Keratinocyte (primary cell): ENCODE measurements at regions not wholly inside any gene's neighbourhood (a gene's known extent, or its start where the extent isn't known, plus 50 kb on each side); places are given as distances from the start of the nearest gene placed in this dataset.

Experiments
- DNase-seq: peaks from one replicate; pipeline ENCODE4 v3.0.0-alpha.2; 2011; ENCODE audit warnings: low read depth, missing footprints, low spot score
- FAIRE-seq: peaks from 2 replicates; lab custom pipeline; 2011; peaks lifted over from hg19 to GRCh38; lab: Jason Lieb, UNC
- H2AFZ ChIP-seq: 2 replicates; pipeline ENCODE4 v1.6.0; 2012; ENCODE audit warnings: low read length, control low read depth, inconsistent platforms; ENCODE audit not compliant: control insufficient read depth
- H3K27ac ChIP-seq: 2 replicates; pipeline ENCODE4 v1.5.1; 2011; ENCODE audit warnings: low read length; ENCODE audit not compliant: control insufficient read depth, insufficient read depth
- H3K27me3 ChIP-seq: 3 replicates; pipeline ENCODE4 v1.6.0; 2011; ENCODE audit warnings: low read length; ENCODE audit not compliant: control insufficient read depth, insufficient read depth; ENCODE audit errors: extremely low read depth
- H3K36me3 ChIP-seq, 2 experiments: 2 replicates in 1 of 2; 3 replicates in 1 of 2; pipeline ENCODE4 v1.5.1; 2011; ENCODE audit warnings: low read length in 2 of 2, mild to moderate bottlenecking in 1 of 2; ENCODE audit not compliant: control insufficient read depth in 2 of 2, insufficient read depth in 2 of 2; ENCODE audit errors: extremely low read depth in 1 of 2
- H3K4me1 ChIP-seq: 3 replicates; pipeline ENCODE4 v1.5.1; 2011; ENCODE audit warnings: low read length; ENCODE audit not compliant: control insufficient read depth, insufficient read depth; ENCODE audit errors: extremely low read depth
- H3K4me2 ChIP-seq: 3 replicates; pipeline ENCODE4 v1.6.0; 2011; ENCODE audit warnings: low read depth, low read length; ENCODE audit not compliant: control insufficient read depth, insufficient read depth; ENCODE audit errors: extremely low read depth
- H3K4me3 ChIP-seq, 3 experiments: fragments of 200-600 bp in 1 of 3; sonication (generic) in 1 of 3; 2 replicates in 2 of 3; 3 replicates in 1 of 3; pipeline ENCODE4 v1.5.1; 2011 to 2016; ENCODE audit warnings: low read length in 3 of 3, mild to moderate bottlenecking in 3 of 3, control low read depth in 2 of 3, inconsistent platforms in 1 of 3, low read depth in 1 of 3, mixed read lengths in 1 of 3, mixed run types in 1 of 3, moderate library complexity in 1 of 3; ENCODE audit not compliant: control insufficient read depth in 2 of 3, insufficient read depth in 2 of 3; ENCODE audit errors: extremely low read depth in 1 of 3
- H3K79me2 ChIP-seq: 2 replicates; pipeline ENCODE4 v1.6.0; 2012; ENCODE audit warnings: low read length; ENCODE audit not compliant: control insufficient read depth, insufficient read depth
- H3K9ac ChIP-seq: 3 replicates; pipeline ENCODE4 v1.6.0; 2011; ENCODE audit warnings: low read length; ENCODE audit not compliant: control insufficient read depth, insufficient read depth; ENCODE audit errors: extremely low read depth
- H3K9me1 ChIP-seq: 3 replicates; pipeline ENCODE4 v1.6.0; 2011; ENCODE audit warnings: low read length; ENCODE audit not compliant: control insufficient read depth, insufficient read depth; ENCODE audit errors: extremely low read depth
- H3K9me3 ChIP-seq: 2 replicates; pipeline ENCODE4 v1.5.1; 2012; ENCODE audit warnings: low read depth, low read length; ENCODE audit not compliant: control insufficient read depth
- H4K20me1 ChIP-seq: 3 replicates; pipeline ENCODE4 v1.6.0; 2011; ENCODE audit warnings: low read length; ENCODE audit not compliant: control insufficient read depth, insufficient read depth; ENCODE audit errors: extremely low read depth
- EZH2 ChIP-seq: IDR thresholded peaks from one replicate; pipeline ENCODE4 v1.6.1; 2012; ENCODE audit warnings: inconsistent platforms, mild to moderate bottlenecking, low read length, moderate library complexity
- dilution Hi-C: fragments of 300-500 bp; cut with MboI; formaldehyde crosslinking; loops from one replicate; pipeline ENCODE4 v1.7.0; 2020; ENCODE audit warnings: low sequenced_read_pairs; ENCODE audit not compliant: extremely low pct_ligation_motif_present
- TF ChIP-seq, protein P1 (sequence below), 3 experiments: IDR thresholded peaks in 1 of 3; conservative IDR thresholded peaks in 1 of 3; optimal IDR thresholded peaks in 1 of 3; 2 replicates in 2 of 3; 3 replicates in 1 of 3; pipeline versions ENCODE3 to v1.5.1; 2011; ENCODE audit warnings: low read length in 3 of 3, mild to moderate bottlenecking in 3 of 3, moderate library complexity in 2 of 3, control low read depth in 1 of 3, inconsistent platforms in 1 of 3; ENCODE audit not compliant: insufficient read depth in 2 of 3; ENCODE audit errors: extremely low read depth in 1 of 3

DNA sequence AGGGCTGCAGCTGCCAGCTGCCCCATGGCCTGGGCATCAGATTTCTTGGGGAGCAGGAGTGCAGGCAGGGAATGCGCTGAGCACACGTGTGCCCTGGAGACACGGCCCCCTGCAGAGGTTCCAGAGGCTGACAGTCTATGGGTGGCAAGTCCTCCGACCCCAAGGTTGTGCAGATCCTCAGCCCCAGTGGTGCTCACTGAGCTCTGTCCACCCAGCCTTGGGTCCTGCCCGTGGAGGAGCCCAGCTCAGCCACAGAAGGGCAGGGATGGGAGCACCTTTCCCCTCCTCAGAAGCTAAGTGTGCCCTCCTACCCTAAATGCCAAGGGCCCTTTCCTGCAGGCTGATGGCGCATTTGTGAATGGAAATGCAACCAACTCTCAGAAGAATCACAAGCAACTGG lies 341.0 kb downstream of the IRX2 start:
- dilution Hi-C loops: no loop called here
- no peak overlapping the region for H3K9ac ChIP-seq
- H2AFZ ChIP-seq: no peak overlapping the region
- H4K20me1 ChIP-seq: no peaks in the 10 kb centered on the region
- no peaks in the 10 kb centered on the region for H3K4me1 ChIP-seq
- no peak for FAIRE-seq
- H3K4me2 ChIP-seq: no peak overlapping the region
- no peaks in the 10 kb centered on the region for H3K27me3 ChIP-seq
- peaks cover 4% of the 10 kb centered on the region for H3K9me3 ChIP-seq
- H3K36me3 ChIP-seq: no peaks in the 10 kb centered on the region
- H3K27ac ChIP-seq: no peak overlapping the region
- no peak for TF ChIP-seq EZH2
- TF ChIP-seq, protein P1, sequence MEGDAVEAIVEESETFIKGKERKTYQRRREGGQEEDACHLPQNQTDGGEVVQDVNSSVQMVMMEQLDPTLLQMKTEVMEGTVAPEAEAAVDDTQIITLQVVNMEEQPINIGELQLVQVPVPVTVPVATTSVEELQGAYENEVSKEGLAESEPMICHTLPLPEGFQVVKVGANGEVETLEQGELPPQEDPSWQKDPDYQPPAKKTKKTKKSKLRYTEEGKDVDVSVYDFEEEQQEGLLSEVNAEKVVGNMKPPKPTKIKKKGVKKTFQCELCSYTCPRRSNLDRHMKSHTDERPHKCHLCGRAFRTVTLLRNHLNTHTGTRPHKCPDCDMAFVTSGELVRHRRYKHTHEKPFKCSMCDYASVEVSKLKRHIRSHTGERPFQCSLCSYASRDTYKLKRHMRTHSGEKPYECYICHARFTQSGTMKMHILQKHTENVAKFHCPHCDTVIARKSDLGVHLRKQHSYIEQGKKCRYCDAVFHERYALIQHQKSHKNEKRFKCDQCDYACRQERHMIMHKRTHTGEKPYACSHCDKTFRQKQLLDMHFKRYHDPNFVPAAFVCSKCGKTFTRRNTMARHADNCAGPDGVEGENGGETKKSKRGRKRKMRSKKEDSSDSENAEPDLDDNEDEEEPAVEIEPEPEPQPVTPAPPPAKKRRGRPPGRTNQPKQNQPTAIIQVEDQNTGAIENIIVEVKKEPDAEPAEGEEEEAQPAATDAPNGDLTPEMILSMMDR (optimal IDR thresholded peaks at IDR 0.05 in 1 of 3, IDR thresholded peaks at IDR 0.05 in 1 of 3, conservative IDR thresholded peaks at IDR 0.05 in 1 of 3; ENCODE audit: extremely low read depth in 1 of 3, insufficient read depth in 2 of 3, low read length in 3 of 3): no peak
- DNase-seq: no peak
- H3K4me3 ChIP-seq: no peak overlapping the region
- H3K9me1 ChIP-seq: no peaks in the 10 kb centered on the region
- H3K79me2 ChIP-seq: no peaks in the 10 kb centered on the region

DNA sequence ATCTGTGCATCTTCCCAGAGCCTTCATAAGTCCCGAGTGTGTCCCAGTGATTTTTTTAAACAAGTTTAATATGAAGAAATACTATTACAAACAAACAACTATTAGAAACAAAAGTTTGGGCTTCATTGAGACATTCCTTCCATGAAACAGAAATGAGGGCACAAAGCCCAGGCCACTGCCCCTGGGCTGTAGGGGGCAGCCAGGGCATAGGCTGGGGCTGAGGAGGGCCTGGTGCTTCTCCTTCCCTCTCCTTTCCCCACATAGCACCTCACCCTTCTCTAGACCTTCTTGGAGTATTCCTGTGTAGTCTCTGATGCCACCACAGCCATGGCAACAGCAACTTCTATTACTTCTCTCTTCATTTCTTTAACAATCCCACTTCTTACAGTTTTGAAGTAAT lies 348.2 kb downstream of the IRX2 start:
- Histone ChIP-seq H3K4me1 (no peaks in the 10 kb centered on the region), H3K9me3 (no peaks in the 10 kb centered on the region), H3K36me3 (no peaks in the 10 kb centered on the region), H3K9ac (no peak overlapping the region), H3K4me3 (no peak overlapping the region), H4K20me1 (no peaks in the 10 kb centered on the region), H3K9me1 (no peaks in the 10 kb centered on the region), H3K4me2 (no peak overlapping the region), H3K27ac (no peak overlapping the region), H3K79me2 (no peaks in the 10 kb centered on the region), H2AFZ (no peak overlapping the region), H3K27me3 (no peaks in the 10 kb centered on the region)
- TF ChIP-seq, protein P1 (optimal IDR thresholded peaks at IDR 0.05 in 1 of 3, IDR thresholded peaks at IDR 0.05 in 1 of 3, conservative IDR thresholded peaks at IDR 0.05 in 1 of 3; ENCODE audit: extremely low read depth in 1 of 3, insufficient read depth in 2 of 3, low read length in 3 of 3): no peak
- TF ChIP-seq EZH2: no peak
- FAIRE-seq: no peak
- dilution Hi-C loops: no loop called here
- no peak for DNase-seq
